ENCODE measurements at regions not wholly inside any gene's neighbourhood (a gene's known extent, or its start where the extent isn't known, plus 50 kb on each side); places are given as distances from the start of the nearest gene placed in this dataset.

- Histone ChIP-seq H3K18ac (ENCODE audit: insufficient read length, low read depth, low read length) (no peak overlapping the region), H4K20me1 (ENCODE audit: control insufficient read depth, insufficient read depth, insufficient read length) (no peaks in the 10 kb centered on the region), H4K8ac (replicated peaks; ENCODE audit: insufficient read length, low read depth, low read length) (no peak overlapping the region), H3K27me3 (ENCODE audit: insufficient read depth, low read length) (no peaks in the 10 kb centered on the region), H3K79me1 (ENCODE audit: insufficient read depth, low read depth, low read length, poor library complexity, severe bottlenecking) (no peaks in the 10 kb centered on the region), H3K56ac (ENCODE audit: insufficient read length, low read depth, low read length) (no peak overlapping the region), H2BK120ac (ENCODE audit: low read depth, low read length, poor library complexity, severe bottlenecking) (no peak overlapping the region), H3K4me1 (ENCODE audit: insufficient read depth, low read length) (no peaks in the 10 kb centered on the region), H3K79me2 (ENCODE audit: insufficient read depth, low read length) (no peaks in the 10 kb centered on the region), H2AK5ac (ENCODE audit: insufficient read length, low read length) (no peak overlapping the region), H2BK5ac (ENCODE audit: insufficient read length, low read length) (no peak overlapping the region), H3K14ac (ENCODE audit: insufficient read depth, low read length) (no peak overlapping the region), H2AFZ (ENCODE audit: low read length) (no peak overlapping the region), H3K9ac (ENCODE audit: extremely low read depth, insufficient read length, low read length) (no peak overlapping the region), H3K23ac (ENCODE audit: insufficient read length, low read depth, low read length) (no peak overlapping the region), H2BK12ac (ENCODE audit: insufficient read length, low read depth, low read length) (no peak overlapping the region), H3K4me2 (ENCODE audit: insufficient read depth, insufficient read length, low read length) (no peak overlapping the region), H3K4ac (ENCODE audit: low read depth, low read length) (no peak overlapping the region), H3K23me2 (ENCODE audit: insufficient read length, low read depth, low read length, poor library complexity, severe bottlenecking) (no peaks in the 10 kb centered on the region), H3K9me3 (ENCODE audit: control insufficient read depth, low read depth, low read length) (no peaks in the 10 kb centered on the region), H3K27ac (ENCODE audit: insufficient read length, low read depth, low read length) (no peak overlapping the region), H2BK15ac (ENCODE audit: low read depth, low read length) (no peak overlapping the region), H3T11ph (ENCODE audit: low read length) (no peak overlapping the region), H2BK20ac (ENCODE audit: low read depth, low read length, poor library complexity, severe bottlenecking) (no peak overlapping the region), H4K91ac (ENCODE audit: insufficient read length, low read depth, low read length) (no peak overlapping the region), H4K5ac (ENCODE audit: insufficient read length, low read depth, low read length) (no peak overlapping the region)
- Mint-ChIP-seq H3K27me3 (ENCODE audit: low read depth) (peaks cover 13% of the 10 kb centered on the region), H3K36me3 (ENCODE audit: insufficient read depth in 1 of 3, low read depth in 3 of 3) (no peaks in the 10 kb centered on the region), H3K9me3 (no peaks in the 10 kb centered on the region), H3K27ac (no peak overlapping the region), H3K4me1 (peaks cover 5 to 13% of the 10 kb centered on the region in 2 experiments), H3K4me3 (no peak overlapping the region)
- no CpG with 5 or more reads among the region's 3 CpGs for WGBS (ENCODE audit: extremely low coverage, insufficient read length, low lambda C conversion rate)
- DNase-seq: no peak
- no peak for TF ChIP-seq CTCF (conservative IDR thresholded peaks at IDR 0.05)
Observed at GRCh38 chr3:139130390-139131140, 85.9 kb upstream of the PRR23C start.
